Gastrocnemius medialis (tissue), 4 donors: ENCODE measurements at regions not wholly inside any gene's neighbourhood (a gene's known extent, or its start where the extent isn't known, plus 50 kb on each side); places are given as distances from the start of the nearest gene placed in this dataset.

Experiments used
- ATAC-seq, 2 donors: fragments of 150-250 bp; one replicate each; pipeline ENCODE4 v1.9.1; 2016
- DNase-seq, 2 donors: peaks; one replicate each; pipeline ENCODE4 v3.0.0-alpha.2; 2019
- H3K27ac ChIP-seq, 4 donors: fragments of 200-600 bp; sonication (generic); 1 replicate in 1 of 4; 2 replicates in 3 of 4; pipeline ENCODE4 v1.5.1; 2016 to 2018; ENCODE audit warnings: mild to moderate bottlenecking in 2 of 4, moderate library complexity in 1 of 4
- H3K27me3 ChIP-seq, 3 donors: fragments of 200-600 bp; sonication (generic) in 2 of 3; 1 replicate in 1 of 3; 2 replicates in 2 of 3; pipeline versions ENCODE4 v1.5.1 to v1.6.0; 2016 to 2019; ENCODE audit warnings: mild to moderate bottlenecking in 1 of 3, moderate library complexity in 1 of 3
- H3K36me3 ChIP-seq, 2 donors: fragments of 200-600 bp; sonication (generic) in 1 of 2; one replicate each; pipeline ENCODE4 v1.5.1; 2017 to 2018
- H3K4me1 ChIP-seq, 2 donors: fragments of 200-600 bp; sonication (generic) in 1 of 2; one replicate each; pipeline ENCODE4 v1.5.1; 2016 to 2017; ENCODE audit warnings: mild to moderate bottlenecking in 2 of 2
- H3K4me3 ChIP-seq, 4 donors: fragments of 200-600 bp; sonication (generic) in 3 of 4; 1 replicate in 1 of 4; 2 replicates in 3 of 4; pipeline ENCODE4 v1.5.1; 2016 to 2019; ENCODE audit warnings: mild to moderate bottlenecking in 2 of 4
- H3K9me3 ChIP-seq, 3 donors: fragments of 200-600 bp; sonication (generic) in 2 of 3; 1 replicate in 1 of 3; 2 replicates in 2 of 3; pipeline ENCODE4 v1.5.1; 2016 to 2019
- CTCF ChIP-seq, 5 experiments: fragments of 450-650 bp in 3 of 5; fragments of 200-600 bp in 2 of 5; sonication (generic) in 2 of 5; IDR thresholded peaks in 4 of 5; conservative IDR thresholded peaks in 1 of 5; 1 replicate in 4 of 5; 2 replicates in 1 of 5; pipeline ENCODE4 v1.5.1; 2016 to 2019; ENCODE audit warnings: antibody characterized with exemption in 5 of 5, mild to moderate bottlenecking in 3 of 5, moderate library complexity in 3 of 5
- POLR2A ChIP-seq, 2 donors: fragments of 450-650 bp; IDR thresholded peaks; one replicate each; pipeline ENCODE4 v1.6.1; 2017; ENCODE audit warnings: antibody characterized with exemption in 2 of 2, mild to moderate bottlenecking in 2 of 2, moderate library complexity in 2 of 2
- in situ Hi-C, 4 donors: fragments of 200-750 bp; cut with MboI; loops; one replicate each; pipeline versions ENCODE4 v1.15.0 to v1.8.0; 2017; ENCODE audit warnings: low sequenced_read_pairs in 4 of 4
- intact Hi-C: fragments of 100-400 bp; cut with DNase I; formaldehyde crosslinking; loops from one replicate; pipeline ENCODE4 v1.15.1; 2023; ENCODE audit warnings: low total_unique reads

DNA sequence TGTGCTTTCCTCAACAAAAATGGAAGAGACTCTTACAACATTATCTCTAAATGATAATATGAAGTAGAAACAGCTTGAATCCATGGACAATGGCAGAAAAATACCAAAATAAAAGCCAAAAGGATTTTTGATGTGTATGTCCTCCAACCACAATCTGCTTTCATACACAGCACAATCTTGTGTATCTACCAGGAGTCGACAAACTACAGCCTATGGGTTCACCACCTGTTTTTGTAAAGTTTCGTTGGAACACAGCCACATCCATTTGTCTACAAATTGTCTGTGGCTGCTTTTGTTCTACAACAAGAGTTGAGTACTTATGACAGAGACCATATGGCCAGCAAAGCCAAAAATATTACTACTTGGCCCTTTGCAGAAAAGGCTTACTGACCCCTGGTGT lies 88.7 kb upstream of the UBE2E2 start:
- no peaks in the 10 kb centered on the region for H3K36me3 ChIP-seq
- no peak overlapping the region for H3K4me3 ChIP-seq
- H3K27ac ChIP-seq = no peak overlapping the region
- H3K4me1 ChIP-seq = peaks cover 3 to 10% of the 10 kb centered on the region in 2 donors
- no peaks in the 10 kb centered on the region for H3K27me3 ChIP-seq
- no peak for TF ChIP-seq CTCF (IDR thresholded peaks at IDR 0.05 in 4 of 5, conservative IDR thresholded peaks at IDR 0.05 in 1 of 5)
- TF ChIP-seq POLR2A (IDR thresholded peaks at IDR 0.05) = no peak
- no peak for DNase-seq
- intact Hi-C loops (no loop called here), in situ Hi-C loops (no loop called here)
- no peaks in the 10 kb centered on the region for H3K9me3 ChIP-seq
- no peak for ATAC-seq

DNA sequence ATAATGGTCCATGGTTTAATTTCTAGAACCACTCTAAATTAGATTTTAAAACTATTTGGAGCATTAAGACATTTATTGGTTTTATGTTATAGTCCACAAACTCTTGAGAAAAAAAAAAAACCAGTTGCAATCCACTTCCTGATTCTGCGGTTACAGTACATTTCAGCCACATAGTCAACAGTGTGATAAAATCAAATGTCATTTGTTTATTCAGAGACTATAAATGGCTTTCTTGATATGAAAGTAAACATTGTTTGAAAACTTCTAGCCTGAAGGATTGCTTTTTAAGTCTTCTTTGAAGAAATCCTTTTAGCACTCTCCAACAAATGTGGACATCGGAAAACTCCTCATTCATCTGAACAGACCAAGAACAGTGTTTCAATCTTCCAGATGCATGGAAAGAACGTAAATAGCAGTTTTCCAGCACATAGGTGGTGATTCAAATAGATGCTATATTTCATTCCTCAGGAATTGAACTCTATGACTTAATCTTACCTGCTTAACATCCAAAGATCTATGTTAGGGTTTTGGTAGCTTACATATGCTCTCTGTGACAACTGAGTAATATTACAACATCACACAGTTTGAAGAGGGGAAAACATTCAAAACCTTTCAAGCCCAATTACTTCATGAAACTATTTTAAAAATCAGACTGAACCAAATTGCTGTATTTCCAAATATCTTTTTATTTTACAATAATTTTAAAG lies 87.8 kb upstream of the UBE2E2 start:
- Histone ChIP-seq H3K27me3 (no peaks in the 10 kb centered on the region), H3K4me1 (peaks cover 3 to 10% of the 10 kb centered on the region in 2 donors), H3K4me3 (no peak overlapping the region), H3K36me3 (no peaks in the 10 kb centered on the region), H3K27ac (peak overlapping the region in 1 of 4 donors; percentile 7), H3K9me3 (no peaks in the 10 kb centered on the region)
- no peak for DNase-seq
- in situ Hi-C loops = no loop called here
- no peak for ATAC-seq
- intact Hi-C loops = no loop called here
- TF ChIP-seq CTCF (IDR thresholded peaks at IDR 0.05 in 4 of 5, conservative IDR thresholded peaks at IDR 0.05 in 1 of 5) = no peak
- TF ChIP-seq POLR2A (IDR thresholded peaks at IDR 0.05) = no peak

DNA sequence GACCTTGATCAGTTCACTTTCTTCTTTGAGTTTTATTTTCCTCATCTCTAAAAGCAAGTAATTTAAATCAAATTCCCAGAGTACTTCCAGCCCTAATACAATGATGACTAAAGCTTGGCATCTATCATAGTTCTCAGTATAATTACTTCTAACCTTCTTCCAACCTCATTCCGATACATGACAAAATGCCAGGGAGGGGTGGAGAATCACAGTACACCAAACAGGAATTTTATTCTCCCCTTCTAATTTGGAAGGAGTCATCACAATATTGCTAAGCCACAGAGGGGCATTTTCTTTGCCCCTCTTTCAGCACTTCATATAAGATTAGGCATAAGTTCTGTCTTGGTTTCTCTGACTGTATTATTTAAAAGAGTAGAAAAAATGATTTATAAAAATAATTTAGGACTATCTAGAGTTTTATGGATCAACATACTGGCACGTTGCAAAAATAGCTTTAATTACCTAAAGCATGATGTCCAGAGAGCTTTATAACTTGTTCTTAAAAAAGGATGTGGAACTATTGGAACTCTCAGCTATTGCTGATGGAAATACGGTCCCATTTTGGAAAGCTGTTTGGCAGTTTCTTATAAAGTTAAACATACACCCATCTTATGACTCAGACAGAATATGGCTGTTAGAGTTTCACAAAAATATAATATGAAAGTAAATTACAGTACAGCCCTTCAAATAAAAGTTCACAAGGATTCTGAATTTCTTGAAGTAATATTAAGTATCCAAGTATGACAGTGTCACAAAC lies 86.9 kb upstream of the UBE2E2 start:
- Histone ChIP-seq H3K4me1 (peaks cover 3 to 10% of the 10 kb centered on the region in 2 donors), H3K9me3 (no peaks in the 10 kb centered on the region), H3K4me3 (no peak overlapping the region), H3K36me3 (no peaks in the 10 kb centered on the region), H3K27ac (peak overlapping the region in 1 of 4 donors; percentile 7), H3K27me3 (no peaks in the 10 kb centered on the region)
- ATAC-seq = no peak
- TF ChIP-seq POLR2A (IDR thresholded peaks at IDR 0.05) = no peak
- TF ChIP-seq CTCF (IDR thresholded peaks at IDR 0.05 in 4 of 5, conservative IDR thresholded peaks at IDR 0.05 in 1 of 5) = no peak
- in situ Hi-C loops = no loop called here
- DNase-seq = no peak
- intact Hi-C loops = no loop called here

DNA sequence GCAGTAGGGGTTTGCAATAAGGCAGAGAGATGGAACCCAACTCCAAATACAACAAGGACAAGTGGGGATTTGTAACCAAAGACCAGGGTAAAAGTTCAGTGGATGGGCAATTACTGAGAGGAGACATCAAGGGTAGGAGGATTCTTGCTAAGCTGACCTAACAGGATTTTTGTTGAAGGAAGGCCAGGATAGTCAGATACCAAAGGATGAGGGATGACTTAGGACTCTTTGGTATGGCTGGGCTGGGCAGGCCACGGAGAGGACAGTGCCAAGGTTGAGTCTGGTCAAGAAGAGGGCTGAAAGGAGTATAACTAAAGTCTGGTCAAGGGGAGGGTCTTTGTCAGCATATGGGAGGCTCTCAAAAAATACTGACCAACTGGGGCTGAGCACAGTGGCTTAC lies 85.3 kb upstream of the UBE2E2 start:
- no peak for TF ChIP-seq CTCF (IDR thresholded peaks at IDR 0.05 in 4 of 5, conservative IDR thresholded peaks at IDR 0.05 in 1 of 5)
- TF ChIP-seq POLR2A (IDR thresholded peaks at IDR 0.05) = no peak
- Histone ChIP-seq H3K4me1 (peaks cover 3 to 10% of the 10 kb centered on the region in 2 donors), H3K36me3 (no peaks in the 10 kb centered on the region), H3K9me3 (no peaks in the 10 kb centered on the region), H3K4me3 (no peak overlapping the region), H3K27ac (no peak overlapping the region), H3K27me3 (no peaks in the 10 kb centered on the region)
- intact Hi-C loops (no loop called here), in situ Hi-C loops (no loop called here)
- ATAC-seq (no peak), DNase-seq (no peak)
